ENCODE measurements at regions not wholly inside any gene's neighbourhood (a gene's known extent, or its start where the extent isn't known, plus 50 kb on each side); places are given as distances from the start of the nearest gene placed in this dataset.
"Not testable (repeated sequence)": the region's sequence is repeated elsewhere in the genome, so short reads cannot be mapped to it uniquely, and the experiment has no call there.

GRCh38 chr21:31819692-31820091 is 53.1 kb upstream of the HUNK start:
- H3K4me1 ChIP-seq, H3K4me3 ChIP-seq, H3K9me3 ChIP-seq, DNase-seq, H3K27ac ChIP-seq, H3K27me3 ChIP-seq, H3K36me3 ChIP-seq: not testable (repeated sequence)

DNA sequence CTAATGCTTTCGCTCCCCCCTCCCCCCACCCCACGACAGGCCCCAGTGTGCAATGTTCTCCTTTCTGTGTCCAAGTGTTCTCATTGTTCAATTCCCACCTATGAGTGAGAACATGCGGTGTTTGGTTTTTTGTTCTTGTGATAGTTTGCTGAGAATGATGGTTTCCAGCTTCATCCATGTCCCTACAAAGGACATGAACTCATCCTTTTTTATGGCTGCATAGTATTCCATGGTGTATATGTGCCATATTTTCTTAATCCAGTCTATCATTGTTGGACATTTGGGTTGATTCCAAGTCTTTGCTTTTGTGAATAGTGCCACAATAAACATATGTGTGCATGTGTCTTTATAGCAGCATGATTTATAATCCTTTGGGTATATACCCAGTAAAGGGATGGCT is 58.5 kb upstream of the HUNK start:
- not testable (repeated sequence) for DNase-seq, H3K36me3 ChIP-seq, H3K27me3 ChIP-seq

DNA sequence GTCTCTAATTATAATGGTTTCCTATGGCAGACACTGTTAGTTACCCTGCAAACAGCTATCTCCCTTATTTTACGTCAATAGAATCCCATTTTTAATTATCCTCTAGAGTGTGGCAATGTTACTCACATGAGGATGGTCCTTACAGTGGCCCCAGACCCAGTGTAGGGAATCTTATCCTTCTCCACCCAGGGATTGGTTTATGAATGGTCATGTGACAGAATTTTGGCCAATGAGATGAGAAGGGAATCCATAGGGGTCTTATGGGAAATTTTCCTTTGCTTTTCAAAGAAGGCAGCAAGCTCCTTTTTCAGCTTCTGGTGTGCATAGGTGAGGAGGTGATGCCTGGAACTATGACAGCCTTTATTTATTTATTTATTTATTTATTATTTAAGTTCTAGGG is 59.0 kb upstream of the HUNK start:
- H3K27ac ChIP-seq, result no peak overlapping the region
- no peaks in the 10 kb centered on the region for H3K9me3 ChIP-seq
- no peak for TF ChIP-seq POLR2A (IDR thresholded peaks at IDR 0.05)
- TF ChIP-seq, protein P1, sequence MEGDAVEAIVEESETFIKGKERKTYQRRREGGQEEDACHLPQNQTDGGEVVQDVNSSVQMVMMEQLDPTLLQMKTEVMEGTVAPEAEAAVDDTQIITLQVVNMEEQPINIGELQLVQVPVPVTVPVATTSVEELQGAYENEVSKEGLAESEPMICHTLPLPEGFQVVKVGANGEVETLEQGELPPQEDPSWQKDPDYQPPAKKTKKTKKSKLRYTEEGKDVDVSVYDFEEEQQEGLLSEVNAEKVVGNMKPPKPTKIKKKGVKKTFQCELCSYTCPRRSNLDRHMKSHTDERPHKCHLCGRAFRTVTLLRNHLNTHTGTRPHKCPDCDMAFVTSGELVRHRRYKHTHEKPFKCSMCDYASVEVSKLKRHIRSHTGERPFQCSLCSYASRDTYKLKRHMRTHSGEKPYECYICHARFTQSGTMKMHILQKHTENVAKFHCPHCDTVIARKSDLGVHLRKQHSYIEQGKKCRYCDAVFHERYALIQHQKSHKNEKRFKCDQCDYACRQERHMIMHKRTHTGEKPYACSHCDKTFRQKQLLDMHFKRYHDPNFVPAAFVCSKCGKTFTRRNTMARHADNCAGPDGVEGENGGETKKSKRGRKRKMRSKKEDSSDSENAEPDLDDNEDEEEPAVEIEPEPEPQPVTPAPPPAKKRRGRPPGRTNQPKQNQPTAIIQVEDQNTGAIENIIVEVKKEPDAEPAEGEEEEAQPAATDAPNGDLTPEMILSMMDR (IDR thresholded peaks at IDR 0.05), result no peak
- no peaks in the 10 kb centered on the region for H3K4me1 ChIP-seq
- no peak overlapping the region for H3K4me3 ChIP-seq
- no peaks in the 10 kb centered on the region for H3K27me3 ChIP-seq
- DNase-seq, result no peak
- no peaks in the 10 kb centered on the region for H3K36me3 ChIP-seq

More for the DNA sequence above, 58.5 kb upstream of the HUNK start:
- not testable (repeated sequence) for H3K27ac ChIP-seq, H3K4me3 ChIP-seq, H3K9me3 ChIP-seq, H3K4me1 ChIP-seq

DNA sequence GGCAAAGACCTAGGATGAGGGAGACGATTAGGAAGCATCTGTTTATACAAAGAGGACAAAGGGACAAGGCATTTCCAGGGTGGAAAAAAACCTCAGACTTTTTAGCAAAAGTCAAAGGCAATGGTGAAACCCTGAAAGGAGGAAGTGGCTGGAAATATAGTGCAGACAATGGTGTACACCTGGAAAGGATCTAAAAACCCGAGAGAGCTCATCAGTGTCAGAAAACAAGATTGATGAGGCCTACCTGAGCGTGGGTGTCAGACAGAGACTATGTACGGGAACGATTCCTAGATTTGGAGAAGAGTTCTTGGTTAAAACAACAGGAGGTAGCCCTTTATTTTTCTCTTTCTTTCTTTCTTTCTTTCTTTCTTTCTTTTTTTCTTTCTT is 68.8 kb upstream of the HUNK start:
- Histone ChIP-seq H3K27ac (no peak overlapping the region), H3K4me3 (no peak overlapping the region), H3K27me3 (no peaks in the 10 kb centered on the region), H3K4me1 (no peaks in the 10 kb centered on the region), H3K9me3 (no peaks in the 10 kb centered on the region), H3K36me3 (no peaks in the 10 kb centered on the region)
- DNase-seq, result no peak
- TF ChIP-seq, protein P1 (IDR thresholded peaks at IDR 0.05), result no peak
- TF ChIP-seq POLR2A (IDR thresholded peaks at IDR 0.05), result no peak

DNA sequence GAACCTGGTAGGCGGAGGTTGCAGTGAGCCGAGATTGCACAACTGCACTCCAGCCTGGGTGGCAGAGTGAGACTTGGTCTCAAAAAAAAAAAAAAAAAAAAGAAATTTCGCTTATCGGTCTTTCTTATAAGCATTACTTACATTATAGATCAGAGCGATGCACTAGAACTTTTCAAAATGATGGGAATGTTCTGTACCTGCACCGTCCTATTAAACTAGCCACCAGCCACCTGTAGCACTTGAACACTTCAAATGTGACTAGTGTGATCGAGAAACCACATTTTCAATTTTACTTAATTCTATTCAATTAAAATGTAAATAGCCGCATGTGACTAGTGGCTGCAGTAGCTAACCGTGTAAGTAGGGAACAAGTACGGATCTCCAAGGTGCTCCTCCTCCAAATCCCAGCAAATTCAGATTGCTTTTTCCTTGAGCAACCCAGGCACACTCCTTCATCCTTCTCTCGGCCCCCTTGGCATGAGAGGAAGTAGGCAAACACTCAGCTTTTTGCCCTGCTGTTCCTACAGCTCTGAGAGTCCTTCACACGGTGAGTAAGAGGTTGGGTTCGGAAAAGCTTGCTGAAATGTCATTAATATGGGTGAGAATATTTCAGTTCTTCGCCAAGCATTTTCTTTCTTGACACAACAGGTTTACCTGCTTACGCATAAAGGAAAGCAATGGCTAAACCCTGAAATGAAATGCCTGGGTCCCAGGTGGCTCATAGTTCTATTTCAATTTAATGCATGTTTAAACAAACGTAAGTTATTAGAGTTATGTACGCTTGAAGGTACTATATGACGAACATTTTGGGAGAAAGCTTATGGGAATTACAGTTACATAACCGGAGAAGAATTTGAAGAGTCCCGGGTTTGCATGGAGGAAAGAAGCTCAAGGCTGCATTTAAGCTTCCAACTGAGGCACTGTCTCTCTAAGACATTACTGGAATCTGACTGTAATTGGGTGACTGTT is 69.5 kb upstream of the HUNK start:
- H3K27me3 ChIP-seq, result no peaks in the 10 kb centered on the region
- H3K27ac ChIP-seq, result no peak overlapping the region
- no peaks in the 10 kb centered on the region for H3K4me1 ChIP-seq
- TF ChIP-seq POLR2A (IDR thresholded peaks at IDR 0.05), result no peak
- TF ChIP-seq, protein P1 (IDR thresholded peaks at IDR 0.05), result no peak
- H3K36me3 ChIP-seq, result no peaks in the 10 kb centered on the region
- DNase-seq, result no peak
- H3K4me3 ChIP-seq, result no peak overlapping the region
- no peaks in the 10 kb centered on the region for H3K9me3 ChIP-seq

DNA sequence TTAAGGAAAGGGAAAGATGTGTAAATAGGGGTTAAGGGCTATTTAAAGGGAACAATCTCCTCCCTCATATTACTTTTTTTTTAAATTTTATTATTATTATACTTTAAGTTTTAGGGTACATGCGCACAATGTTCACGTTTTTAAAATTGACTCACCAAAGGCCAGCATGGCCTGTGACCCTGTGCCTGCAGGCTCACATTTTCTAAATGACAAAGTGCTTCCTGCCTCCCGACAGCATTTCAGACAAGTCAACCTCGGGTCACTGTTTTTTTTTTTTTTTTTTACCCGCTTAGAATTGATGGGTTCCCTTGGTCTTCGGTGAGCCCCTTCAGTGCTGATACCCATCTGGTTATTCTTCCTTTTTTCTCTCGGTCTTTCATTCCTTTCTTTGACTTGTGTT is 70.4 kb upstream of the SCAF4 start:
- Histone ChIP-seq H3K27me3 (no peaks in the 10 kb centered on the region), H3K27ac (no peak overlapping the region), H3K4me3 (no peak overlapping the region), H3K36me3 (no peaks in the 10 kb centered on the region), H3K9me3 (no peaks in the 10 kb centered on the region), H3K4me1 (no peaks in the 10 kb centered on the region)
- no peak for DNase-seq
- TF ChIP-seq, protein P1 (IDR thresholded peaks at IDR 0.05), result no peak
- TF ChIP-seq POLR2A (IDR thresholded peaks at IDR 0.05), result no peak

All from Peyer's patch (tissue), 4 donors.